Stimulated activated CD8-positive, alpha-beta memory T cell treated with anti-CD3 and anti-CD28 coated beads, Interleukin-15, amount 100 ng/mL, for 48 hours (primary cell): ENCODE measurements at regions not wholly inside any gene's neighbourhood (a gene's known extent, or its start where the extent isn't known, plus 50 kb on each side); places are given as distances from the start of the nearest gene placed in this dataset.
"Not testable (repeated sequence)": the region's sequence is repeated elsewhere in the genome, so short reads cannot be mapped to it uniquely, and the experiment has no call there.

Experiments used
- DNase-seq, 2 donors: peaks; one replicate each; pipeline ENCODE4 v3.0.0-alpha.2; 2020; ENCODE audit warnings: low read depth in 2 of 2

DNA sequence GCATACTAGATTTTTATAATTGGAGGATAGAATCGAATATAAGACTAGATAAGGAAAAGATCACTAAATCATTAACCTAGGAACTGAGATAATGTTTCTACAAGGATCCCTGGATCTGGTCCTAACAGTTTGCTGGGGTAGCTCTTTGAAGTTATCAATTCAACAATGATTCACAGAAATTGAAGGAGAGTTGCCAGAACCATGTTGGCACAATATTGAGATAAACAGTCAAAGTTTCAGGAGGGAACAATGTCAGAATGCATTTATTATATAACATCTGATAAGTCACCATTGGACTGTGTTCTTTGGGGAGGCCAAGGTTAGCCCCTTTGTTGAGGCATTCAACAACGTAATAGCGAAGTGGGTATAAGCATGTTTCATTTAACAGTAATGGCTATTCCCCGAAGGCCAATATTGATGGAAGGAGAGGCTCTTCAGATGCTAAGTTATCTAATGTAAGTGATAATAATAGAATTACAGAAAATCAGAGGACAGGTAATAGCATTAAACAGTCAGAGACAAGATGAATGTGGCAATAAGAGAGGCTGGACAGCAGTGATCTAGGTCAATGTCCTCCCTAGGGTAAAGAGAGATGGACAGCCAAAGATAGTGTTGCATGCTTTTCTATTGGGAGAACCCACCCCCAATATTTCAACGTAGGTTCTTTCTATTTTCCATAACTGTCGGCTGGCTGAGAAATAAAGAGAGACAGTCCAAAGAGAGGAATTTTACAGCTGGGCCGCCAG lies 604.8 kb upstream of the GYPC start:
- DNase-seq, result no peak

DNA sequence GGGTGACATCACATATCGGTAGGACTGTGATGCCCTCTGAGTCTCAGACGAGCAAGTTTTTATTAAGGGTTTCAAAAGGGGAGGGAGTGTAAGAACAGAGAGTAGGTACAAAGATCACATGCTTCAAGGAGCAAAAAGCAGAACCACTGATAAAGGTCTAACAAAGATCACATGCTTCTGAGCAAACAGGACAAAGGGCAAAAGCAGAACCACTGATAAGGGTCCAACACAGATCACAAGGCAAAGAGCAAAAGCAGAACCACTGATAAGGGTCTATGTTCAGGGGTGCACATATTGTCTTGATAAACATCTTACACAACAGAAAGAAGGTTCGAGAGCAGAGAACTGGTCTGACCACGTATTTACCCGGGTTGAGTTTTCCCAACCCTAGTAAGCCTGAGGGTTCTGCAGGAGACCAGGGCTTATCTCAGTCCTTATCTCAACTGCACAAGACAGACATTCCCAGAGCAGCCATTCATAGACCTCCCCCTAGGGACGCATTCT lies 604.2 kb upstream of the GYPC start:
- not testable (repeated sequence) for DNase-seq

- no peak for DNase-seq
Observed at GRCh38 chr2:126059379-126059778, 596.6 kb upstream of the GYPC start.

DNA sequence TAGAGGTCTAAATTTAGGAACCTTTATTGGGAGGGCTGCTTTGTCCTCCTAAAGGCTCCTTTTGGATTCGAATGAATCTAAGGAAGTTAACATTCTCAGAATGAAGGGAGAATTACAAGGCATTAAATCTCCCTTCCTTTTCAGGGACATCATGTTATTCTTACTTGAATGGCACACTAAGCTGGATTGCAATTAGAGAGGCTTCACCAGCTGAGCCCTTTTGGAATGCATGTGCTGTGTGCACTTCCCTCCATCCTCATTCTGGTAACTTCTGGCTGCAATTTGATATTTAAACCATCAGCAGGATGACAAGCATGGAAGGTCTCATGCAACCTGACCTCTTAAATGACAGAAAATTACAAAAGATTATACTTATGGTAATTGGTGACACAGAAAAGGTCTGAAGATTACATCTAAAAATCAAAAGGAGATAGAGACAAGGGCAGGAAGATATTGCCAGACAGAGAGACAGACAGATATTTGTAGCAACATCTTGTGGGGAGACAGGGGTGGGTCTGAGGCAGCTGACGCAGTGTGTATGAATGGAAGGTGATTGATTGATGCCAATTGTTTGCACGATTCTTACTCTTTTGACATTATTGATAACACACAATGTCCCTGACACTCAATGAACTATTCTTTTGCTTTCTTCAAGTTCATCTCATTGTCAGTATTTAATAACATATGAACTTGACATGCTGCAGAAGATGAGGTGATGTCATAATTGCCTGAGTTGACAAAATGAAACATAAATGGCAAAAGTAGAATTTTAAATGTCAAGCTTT lies 570.8 kb upstream of the GYPC start:
- DNase-seq, result no peak

- DNase-seq, result no peak
Observed at GRCh38 chr2:126100962-126101361, 555.0 kb upstream of the GYPC start.

DNA sequence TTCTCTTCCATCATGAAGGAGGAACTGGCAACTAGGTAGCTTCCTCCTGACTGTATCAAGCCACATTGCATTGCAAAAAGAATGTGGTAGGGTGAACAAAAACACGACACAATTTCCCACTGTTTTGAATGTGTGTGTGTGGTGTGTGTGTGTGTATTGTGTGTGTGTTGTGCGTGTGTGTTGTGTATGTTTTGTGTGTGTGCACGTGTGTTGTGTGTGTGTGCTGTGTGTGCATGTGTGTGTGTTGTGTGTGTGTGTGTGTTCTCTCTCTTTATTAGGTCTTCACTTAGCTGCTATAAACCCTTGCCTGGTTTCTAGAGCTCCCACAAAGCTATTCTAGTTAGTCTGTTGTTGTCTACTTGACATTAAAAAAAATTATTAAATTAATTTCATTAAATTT lies 550.0 kb upstream of the GYPC start:
- no peak for DNase-seq

DNA sequence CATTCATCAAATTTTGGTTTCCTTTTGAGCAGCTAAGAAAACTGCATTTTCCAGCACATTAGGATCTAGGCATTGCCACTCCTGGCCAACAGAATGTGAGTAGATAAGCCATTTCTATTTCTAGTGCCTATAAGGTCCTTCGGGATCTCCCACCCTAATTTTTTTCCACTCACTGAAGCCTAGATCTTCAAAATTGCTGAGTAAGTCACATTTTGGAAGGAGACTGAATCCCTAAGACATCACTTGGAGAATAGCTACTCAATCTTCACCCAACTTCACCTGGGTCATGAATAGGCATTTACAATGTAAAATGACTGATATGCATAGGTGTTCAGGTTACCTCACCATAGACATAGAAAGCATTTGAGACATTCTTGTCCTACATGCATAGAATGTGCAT lies 548.1 kb upstream of the GYPC start:
- no peak for DNase-seq

DNA sequence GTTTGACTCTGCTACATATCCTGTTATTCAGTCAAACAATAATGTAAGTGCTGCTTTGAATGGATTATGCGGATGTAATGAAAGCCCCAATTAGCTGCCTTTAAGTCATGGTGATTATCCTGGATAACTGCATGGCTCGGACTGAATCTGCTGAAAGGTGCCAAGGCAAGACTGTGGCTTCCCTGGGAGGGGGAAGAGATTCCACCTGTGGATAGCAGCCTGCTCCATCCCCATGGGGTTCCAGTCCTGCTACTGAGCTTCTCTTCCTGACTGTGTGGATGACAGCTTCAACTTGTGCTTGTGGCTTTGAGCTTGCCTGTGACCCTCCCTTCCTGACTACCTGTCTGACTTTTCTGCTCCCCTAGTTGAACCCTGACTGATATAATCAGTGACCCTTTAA lies 540.0 kb upstream of the GYPC start:
- DNase-seq, result no peak

GRCh38 chr2:126117886-126118285 lies 538.1 kb upstream of the GYPC start:
- DNase-seq, result no peak

- no peak for DNase-seq
Observed at GRCh38 chr2:126145752-126146151, 510.2 kb upstream of the GYPC start.

GRCh38 chr2:126154256-126154785 lies 501.6 kb upstream of the GYPC start:
- DNase-seq, result no peak

GRCh38 chr2:126160950-126161349 lies 495.0 kb upstream of the GYPC start:
- DNase-seq, result not testable (repeated sequence)

GRCh38 chr2:126172631-126173184 lies 483.2 kb upstream of the GYPC start:
- DNase-seq, result no peak

DNA sequence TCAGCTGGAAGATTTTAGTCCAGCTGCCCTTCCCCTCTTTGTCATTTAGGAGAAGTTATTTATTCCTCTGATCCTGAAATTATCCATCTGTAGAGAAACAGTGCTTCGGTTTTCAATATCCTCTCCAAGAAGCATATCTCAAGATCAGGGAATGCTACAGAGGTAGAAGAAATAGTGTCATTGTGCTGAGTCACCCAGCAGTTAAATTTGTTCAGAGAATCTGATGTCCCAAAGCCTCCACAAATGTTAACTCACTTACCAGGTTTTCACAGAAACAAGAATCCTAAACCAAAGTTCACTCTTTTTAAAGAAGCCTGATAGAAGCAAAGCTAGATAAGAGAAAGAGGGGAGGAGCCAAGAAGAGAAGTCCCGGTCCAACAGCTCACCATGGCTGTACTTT lies 480.7 kb upstream of the GYPC start:
- no peak for DNase-seq

DNA sequence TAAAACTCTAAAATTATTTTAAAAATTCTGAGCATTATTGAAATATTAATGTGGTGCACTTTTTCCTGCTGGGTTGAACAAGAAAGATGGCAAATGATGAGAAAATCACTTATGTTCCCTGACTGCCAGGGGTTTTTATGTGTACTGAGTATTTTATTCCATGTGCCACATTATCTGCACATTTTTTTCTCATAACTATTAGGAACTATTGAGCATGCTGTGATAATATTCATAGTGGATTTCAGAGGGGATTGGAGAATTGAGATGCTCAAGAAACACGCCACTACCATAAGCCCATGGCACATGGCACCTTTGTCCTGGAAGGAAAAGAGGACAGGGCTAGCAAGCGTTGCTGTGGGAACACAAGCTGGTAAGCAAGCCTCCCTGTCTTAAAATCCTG lies 478.5 kb upstream of the GYPC start:
- DNase-seq, result no peak

DNA sequence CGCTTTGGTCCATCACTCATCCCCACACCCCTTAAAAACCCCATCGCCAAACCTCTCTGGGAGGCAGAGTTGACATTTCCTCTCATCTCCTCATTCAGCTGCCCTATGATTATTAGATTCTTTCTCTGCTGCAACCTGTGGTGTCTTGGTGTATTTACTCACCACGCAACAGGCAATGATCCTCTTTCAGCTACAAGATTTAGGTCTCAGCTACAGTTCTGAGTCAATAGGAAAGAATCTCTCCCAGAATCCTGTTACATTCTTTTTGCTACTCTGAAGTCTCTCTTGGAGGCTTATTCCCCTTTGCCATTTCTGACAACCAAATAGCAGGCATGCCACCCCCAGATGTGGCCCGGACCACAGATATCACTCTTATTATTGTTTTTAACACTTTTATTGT lies 468.3 kb upstream of the GYPC start:
- no peak for DNase-seq

DNA sequence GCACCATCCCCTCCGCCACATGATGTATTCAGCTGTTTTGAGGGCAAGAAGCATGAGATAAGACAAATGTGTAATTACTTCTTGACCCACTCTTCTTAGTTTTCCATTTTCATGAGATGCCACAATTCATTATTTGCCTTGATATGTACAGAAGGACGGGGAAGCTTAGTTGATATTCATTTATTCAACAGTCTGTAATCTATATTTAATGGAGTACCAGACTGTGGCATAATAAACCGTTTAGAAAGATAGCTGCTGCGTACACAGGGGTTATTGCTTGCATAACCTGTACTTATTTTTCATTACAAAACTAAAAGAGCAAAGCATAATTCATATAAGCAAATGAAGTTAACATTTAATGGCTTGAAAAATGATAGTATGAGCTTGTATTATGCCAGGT lies 466.4 kb upstream of the GYPC start:
- DNase-seq, result no peak

- DNase-seq, result no peak
Observed at GRCh38 chr2:126200538-126200937, 455.4 kb upstream of the GYPC start.

GRCh38 chr2:126208266-126208665 lies 447.7 kb upstream of the GYPC start:
- no peak for DNase-seq

- DNase-seq, result no peak
Observed at GRCh38 chr2:126212735-126213134, 443.2 kb upstream of the GYPC start.

DNA sequence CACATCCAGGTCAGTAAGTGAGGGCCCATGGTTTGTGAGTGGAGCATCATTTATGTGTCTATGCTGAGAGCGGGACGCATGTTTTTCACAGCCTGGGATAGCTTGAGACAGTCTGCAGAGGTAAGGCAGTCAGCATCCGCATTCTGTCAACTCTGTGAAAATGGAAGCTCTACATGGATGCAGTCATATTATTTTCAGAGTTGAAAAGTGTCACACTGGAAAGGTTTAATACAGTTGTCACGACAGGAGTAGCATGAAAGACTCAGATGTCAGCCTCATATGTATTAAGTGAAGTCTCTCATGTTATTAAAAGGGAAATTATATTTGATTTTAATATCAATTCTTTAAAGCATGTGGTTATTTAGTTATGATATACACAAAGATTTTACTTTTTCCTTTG lies 436.9 kb upstream of the GYPC start:
- DNase-seq, result no peak

DNA sequence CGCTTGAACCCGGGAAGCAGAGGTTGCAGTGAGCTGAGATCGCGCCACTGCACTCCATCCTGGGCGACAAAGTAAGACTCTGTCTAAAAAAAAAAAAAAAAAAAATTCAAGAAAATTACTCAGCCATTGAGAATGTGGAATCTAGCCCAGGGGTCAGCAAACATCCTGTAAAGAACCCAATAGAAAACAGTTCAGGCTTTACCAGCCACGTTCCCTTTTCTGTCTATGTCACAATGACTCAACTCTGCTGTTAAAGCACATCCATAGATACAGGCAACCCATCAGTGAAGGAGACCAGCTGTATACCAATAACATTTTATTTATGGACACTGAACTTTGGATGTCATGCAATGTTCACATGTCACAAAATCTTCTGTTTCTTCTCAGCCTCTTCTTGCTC lies 435.6 kb upstream of the GYPC start:
- DNase-seq, result no peak

- DNase-seq, result no peak
Observed at GRCh38 chr2:126221506-126221905, 434.5 kb upstream of the GYPC start.
